AG09319 (cell line): ENCODE measurements at regions not wholly inside any gene's neighbourhood (a gene's known extent, or its start where the extent isn't known, plus 50 kb on each side); places are given as distances from the start of the nearest gene placed in this dataset.

Experiments used
- DNase-seq: peaks from one replicate; pipeline ENCODE4 v3.0.0-alpha.2; 2010; ENCODE audit warnings: low read depth; ENCODE audit errors: extremely low read depth
- TF ChIP-seq, protein P1 (sequence below): IDR thresholded peaks from 2 replicates; pipeline ENCODE4 v1.5.1; 2011; ENCODE audit warnings: low read depth, mild to moderate bottlenecking, inconsistent platforms, low read length, moderate library complexity

DNA sequence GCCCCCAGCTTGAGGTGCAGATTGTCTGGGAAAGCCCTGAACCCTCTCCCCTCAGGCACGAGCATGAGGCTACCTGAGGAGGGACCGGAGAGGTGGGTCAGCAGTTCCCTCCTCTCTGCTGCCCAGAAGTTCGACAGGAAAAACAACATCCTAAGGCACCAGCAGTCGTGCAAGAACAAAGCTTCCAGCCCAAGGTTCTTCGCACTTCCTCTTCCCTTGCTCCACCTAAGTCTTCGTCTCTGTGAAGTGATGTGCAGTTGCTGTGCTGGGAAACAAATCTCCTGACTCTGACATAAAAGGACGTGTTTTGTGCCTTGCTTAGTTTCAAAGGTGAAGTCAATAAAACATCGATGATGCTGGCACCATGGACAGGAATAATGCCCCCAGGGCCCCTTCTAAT is 173.3 kb downstream of the USP12 start:
- TF ChIP-seq, protein P1, sequence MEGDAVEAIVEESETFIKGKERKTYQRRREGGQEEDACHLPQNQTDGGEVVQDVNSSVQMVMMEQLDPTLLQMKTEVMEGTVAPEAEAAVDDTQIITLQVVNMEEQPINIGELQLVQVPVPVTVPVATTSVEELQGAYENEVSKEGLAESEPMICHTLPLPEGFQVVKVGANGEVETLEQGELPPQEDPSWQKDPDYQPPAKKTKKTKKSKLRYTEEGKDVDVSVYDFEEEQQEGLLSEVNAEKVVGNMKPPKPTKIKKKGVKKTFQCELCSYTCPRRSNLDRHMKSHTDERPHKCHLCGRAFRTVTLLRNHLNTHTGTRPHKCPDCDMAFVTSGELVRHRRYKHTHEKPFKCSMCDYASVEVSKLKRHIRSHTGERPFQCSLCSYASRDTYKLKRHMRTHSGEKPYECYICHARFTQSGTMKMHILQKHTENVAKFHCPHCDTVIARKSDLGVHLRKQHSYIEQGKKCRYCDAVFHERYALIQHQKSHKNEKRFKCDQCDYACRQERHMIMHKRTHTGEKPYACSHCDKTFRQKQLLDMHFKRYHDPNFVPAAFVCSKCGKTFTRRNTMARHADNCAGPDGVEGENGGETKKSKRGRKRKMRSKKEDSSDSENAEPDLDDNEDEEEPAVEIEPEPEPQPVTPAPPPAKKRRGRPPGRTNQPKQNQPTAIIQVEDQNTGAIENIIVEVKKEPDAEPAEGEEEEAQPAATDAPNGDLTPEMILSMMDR: no peak
- DNase-seq: no peak

DNA sequence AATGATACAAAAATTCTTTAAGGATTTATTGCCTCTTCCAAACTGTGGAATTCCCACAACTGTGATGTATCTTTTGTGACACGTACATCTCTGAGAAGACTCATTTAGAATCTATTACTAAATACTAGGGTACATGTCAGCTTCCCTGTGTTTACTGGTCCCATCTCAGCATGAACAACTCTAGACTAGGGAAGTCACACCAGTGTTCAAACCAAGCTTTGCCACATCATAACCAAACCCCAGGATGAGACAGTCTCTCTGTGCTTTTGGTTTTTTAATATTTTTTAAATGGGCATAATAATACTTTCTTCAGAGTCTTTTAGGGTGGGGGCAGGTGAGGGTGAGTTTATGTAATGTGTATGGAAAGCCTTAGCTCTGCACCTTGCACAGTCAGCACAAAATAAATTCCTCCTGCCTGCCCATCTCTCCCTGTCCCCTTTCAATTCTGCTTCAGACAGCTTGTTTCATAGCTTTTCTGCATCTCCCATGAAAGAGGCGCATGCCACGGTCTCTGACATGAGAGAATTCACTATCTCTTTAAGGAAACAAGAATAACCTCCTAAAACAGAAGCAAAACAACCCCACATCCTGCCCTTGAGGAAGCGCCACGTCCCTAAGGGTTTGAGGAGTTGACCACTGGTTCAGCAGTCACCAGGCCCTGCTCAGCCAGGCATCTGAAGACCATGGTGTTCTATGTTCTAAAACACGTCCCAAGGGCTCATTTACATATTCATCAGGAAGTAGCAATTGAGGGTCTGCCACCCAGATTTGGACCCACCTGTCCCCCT is 174.5 kb downstream of the USP12 start:
- no peak for DNase-seq

GRCh38 chr13:26995159-26995558 is 176.5 kb downstream of the USP12 start:
- no peak for DNase-seq
- TF ChIP-seq, protein P1: no peak

More for the DNA sequence above, 174.5 kb downstream of the USP12 start:
- TF ChIP-seq, protein P1: no peak

DNA sequence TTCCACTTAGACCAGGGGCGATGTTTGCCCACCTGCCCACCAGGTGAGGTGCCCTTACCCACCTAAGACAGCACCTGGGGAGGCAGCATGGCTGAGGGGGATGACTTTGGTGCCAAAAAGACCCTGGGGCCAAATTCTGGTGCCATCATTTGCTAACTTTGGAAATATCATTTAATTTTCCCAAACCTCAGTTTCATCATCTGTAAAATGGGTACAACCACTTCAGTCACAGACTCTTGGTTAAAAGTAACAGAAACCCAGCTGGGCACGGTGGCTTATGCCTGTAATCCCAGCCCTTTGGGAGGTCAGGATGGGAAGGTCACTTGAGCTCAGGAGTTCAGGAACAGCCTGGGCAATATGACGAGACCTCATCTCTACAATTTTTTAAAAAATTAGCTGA is 177.8 kb downstream of the USP12 start:
- TF ChIP-seq, protein P1: no peak
- DNase-seq: no peak

DNA sequence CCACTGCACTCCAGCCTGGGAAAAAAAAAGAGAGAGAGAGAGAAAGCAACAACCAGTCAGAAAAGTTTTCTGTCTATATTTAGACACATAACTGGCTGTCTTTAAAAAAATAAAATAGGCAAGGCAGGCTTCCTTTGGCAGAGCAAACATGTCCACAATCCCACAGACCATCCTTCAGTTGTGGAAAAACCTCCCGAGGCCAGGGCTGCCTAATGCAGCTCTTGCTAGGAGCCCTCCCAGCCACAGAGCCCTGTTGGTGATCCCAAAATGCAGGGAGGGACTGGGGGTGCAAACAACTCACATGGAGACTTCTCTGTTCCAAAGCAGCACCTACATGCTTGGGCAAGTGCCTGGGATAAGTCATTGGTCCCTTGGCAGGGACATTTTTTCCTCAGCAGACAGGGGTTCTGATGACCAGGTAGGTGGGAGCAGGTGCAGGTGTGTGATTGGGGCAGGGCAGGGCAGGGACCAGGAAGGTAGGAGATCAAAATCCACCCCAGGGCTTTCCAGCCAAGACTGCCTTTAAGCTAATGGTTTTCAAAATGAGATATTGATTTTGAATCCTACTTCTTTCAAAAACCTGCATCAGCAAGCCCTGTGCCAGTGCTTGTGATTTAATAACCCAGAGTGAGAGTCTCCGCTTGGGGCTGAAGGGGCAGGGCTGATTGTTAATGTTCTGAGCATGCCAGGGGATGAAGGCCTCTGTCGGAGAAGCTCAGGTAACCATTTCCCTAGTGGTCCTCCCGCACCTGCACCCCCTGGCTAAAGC is 178.5 kb downstream of the USP12 start:
- DNase-seq: no peak
- TF ChIP-seq, protein P1: no peak

- TF ChIP-seq, protein P1: no peak
- DNase-seq: no peak
Measured at GRCh38 chr13:26991508-26992181, 180.0 kb downstream of the USP12 start.
